ENCODE measurements at regions not wholly inside any gene's neighbourhood (a gene's known extent, or its start where the extent isn't known, plus 50 kb on each side); places are given as distances from the start of the nearest gene placed in this dataset.

GRCh38 chr13:106919133-106919532, 351.2 kb upstream of the ARGLU1 start:
- TF ChIP-seq, protein P1, sequence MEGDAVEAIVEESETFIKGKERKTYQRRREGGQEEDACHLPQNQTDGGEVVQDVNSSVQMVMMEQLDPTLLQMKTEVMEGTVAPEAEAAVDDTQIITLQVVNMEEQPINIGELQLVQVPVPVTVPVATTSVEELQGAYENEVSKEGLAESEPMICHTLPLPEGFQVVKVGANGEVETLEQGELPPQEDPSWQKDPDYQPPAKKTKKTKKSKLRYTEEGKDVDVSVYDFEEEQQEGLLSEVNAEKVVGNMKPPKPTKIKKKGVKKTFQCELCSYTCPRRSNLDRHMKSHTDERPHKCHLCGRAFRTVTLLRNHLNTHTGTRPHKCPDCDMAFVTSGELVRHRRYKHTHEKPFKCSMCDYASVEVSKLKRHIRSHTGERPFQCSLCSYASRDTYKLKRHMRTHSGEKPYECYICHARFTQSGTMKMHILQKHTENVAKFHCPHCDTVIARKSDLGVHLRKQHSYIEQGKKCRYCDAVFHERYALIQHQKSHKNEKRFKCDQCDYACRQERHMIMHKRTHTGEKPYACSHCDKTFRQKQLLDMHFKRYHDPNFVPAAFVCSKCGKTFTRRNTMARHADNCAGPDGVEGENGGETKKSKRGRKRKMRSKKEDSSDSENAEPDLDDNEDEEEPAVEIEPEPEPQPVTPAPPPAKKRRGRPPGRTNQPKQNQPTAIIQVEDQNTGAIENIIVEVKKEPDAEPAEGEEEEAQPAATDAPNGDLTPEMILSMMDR (IDR thresholded peaks at IDR 0.05; ENCODE audit: insufficient read depth, low read depth, low read length), result no peak
- TF ChIP-seq EZH2 (IDR thresholded peaks at IDR 0.05; ENCODE audit: insufficient read depth, low read length), result no peak

All from astrocyte (in vitro differentiated cells and primary cell).